CD1c-positive myeloid dendritic cell (primary cell): ENCODE measurements at regions not wholly inside any gene's neighbourhood (a gene's known extent, or its start where the extent isn't known, plus 50 kb on each side); places are given as distances from the start of the nearest gene placed in this dataset.
A peak's percentile ranks its signal among the peaks of the same experiment; 100 is the strongest.
"Not testable (repeated sequence)": the region's sequence is repeated elsewhere in the genome, so short reads cannot be mapped to it uniquely, and the experiment has no call there.

Experiments
- DNase-seq: peaks from one replicate; pipeline ENCODE4 v3.0.0-alpha.2; 2016; ENCODE audit errors: extremely low spot score

DNA sequence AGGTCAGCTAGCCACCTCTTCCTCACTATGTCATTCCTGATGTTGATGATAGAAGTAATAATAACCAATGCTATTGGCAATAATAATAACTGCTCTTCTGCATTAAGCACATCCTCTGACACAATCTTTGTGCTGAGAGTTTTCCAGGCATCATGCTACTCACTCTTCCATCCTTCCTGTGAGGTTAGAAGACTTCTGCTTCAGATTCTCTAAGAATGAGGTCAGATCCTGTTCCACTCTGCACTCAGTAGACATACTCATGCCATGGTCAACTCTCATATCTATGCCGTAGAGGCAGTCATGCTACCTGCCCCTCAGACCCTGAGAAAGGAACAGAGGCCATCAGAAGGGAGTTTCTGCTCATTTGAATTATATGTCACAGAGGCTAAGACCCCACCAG is 98.1 kb upstream of the TOP1 start:
- DNase-seq, result no peak

DNA sequence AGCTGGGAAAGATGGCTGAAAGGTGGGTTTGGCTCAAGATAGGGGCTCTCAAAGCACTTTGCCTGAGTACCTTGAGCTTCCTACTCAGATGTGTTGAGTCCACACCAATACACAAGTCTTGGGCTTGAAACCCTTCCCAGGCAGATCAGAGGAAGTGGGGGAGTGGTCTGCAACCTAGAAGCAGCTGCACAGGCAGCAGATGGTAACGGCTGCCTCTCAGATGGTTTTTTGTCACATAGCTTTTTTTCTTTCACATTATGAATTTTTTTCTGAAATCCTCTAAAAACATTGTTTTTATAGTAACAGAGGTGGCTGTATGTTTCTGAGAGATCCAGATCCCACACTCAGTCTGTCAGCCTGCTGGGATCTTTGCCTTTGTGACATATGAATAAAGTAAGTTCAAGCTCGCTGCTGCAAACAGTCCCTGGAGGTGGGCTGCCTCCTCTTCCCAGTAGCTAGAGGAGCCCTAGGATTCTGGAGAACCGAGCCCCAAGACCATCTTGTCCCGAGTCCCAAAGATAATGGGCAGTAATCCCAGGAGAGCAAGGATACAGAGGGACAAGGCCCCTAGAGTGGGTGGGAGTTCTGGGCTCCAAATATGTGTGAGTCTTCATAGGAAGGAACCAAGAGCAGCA is 97.1 kb upstream of the TOP1 start:
- no peak for DNase-seq

DNA sequence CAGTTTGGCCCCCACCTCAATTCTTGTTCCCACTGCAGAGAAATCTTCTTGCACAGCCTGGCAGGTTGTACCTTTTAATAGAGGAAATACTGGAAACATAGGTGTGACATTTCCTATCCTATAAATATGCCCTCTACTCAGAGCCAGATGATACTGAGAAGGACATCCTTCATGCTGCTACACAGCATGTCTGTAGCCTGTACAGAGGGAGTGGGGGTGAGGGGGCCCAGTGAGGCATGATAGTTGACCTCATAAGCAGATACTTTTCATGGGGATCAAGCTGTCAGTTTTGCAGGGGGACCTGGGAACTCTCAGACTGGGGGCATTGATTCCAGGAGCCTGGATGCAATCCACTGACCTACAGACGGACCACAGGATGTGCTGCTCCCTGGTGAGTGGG is 96.2 kb upstream of the TOP1 start:
- DNase-seq, result no peak

DNA sequence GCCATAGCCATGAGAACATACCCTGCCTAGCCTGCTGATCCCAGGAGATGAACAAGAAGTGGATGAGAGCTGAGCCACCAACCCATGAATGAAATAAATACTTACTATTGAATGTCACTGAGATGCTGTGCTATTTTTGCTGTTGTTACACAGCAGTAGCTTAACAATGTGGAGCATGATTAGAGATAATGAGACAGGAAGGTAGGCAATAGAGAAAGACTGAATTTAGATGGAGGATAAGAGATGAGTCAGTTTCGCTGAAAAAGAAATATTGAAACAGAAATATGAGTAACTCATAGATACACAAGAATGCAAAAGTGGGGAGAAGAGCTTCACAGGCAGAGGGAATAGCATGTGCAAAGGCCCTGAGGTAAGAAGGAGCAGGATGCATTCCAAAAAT is 94.9 kb upstream of the TOP1 start:
- no peak for DNase-seq

DNA sequence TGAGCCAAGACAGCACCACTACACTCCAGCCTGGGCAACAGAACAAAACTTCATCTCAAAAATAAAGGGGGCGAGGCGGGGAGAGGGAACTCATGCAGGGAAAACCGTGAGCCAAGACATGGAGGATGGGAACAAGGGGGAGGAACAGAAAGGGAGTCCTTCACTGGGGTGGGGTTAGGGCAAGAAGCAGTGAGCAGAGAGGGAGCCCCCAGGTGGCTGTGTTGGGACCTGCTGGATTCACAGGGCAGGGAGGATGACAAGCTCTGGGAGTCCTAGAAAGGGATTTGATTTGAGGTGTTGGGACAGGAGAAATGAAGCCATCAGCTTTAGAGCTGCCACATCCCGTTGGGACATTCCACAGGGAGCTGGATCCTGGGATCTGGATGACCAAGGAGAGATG is 90.6 kb upstream of the TOP1 start:
- no peak for DNase-seq

DNA sequence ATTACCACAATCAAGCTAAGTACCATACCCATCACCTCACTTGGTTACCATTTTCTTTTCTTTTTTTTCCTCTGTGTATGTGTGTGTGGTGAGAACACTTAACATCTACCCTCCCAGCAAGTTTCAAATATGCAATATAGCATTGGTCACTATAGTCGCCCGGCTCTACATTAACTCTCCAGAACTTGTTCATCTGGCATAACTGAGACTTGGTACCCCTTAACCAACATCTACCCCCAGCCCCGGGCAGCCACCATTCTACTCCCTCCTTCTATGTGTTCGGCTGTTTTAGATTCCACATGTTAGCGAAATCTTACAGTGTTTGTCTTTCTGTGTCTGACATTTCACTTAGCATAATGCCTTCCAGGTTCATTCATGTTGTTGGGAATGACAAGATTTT is 89.0 kb upstream of the TOP1 start:
- DNase-seq, result no peak

DNA sequence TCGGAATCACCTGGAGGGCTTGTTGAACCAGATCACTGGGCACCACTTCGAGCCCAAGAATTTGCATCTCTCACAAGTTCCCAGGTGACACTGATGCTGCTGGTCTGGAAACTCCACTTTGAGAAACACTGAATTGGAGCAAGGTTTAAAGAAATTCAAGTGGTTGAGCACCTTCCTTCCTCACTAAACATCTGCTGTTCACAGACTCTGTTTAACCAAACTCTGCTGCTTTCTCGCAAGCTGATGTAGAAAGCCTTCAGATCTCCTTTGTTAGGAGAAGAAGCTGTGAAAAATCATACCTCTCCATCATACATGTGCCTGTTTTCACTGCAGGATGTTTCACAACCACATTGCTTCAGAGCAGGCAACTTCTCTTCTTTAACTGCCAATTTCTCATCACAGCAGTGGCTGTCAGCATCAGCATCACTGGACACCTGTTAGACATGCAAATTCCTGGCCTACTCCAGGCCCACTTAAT is 87.5 kb upstream of the TOP1 start:
- DNase-seq, result no peak

DNA sequence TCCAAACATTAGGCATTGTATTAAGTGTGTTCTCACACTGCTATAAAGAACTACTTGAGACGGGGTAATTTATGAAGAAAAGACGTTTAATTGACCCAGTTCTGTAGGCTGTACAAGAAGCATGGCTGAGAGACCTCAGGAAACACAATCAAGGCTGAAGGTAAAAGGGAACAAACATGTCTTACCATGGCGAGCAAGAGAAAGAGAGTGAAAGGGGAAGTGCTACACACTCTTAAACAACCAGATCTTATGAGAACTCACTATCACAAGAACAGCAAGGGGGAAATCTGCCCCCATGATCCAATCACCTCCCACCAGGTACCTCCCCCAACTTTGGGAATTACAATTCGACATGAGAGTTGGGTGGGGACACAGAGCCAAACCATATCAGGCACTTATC is 86.6 kb upstream of the TOP1 start:
- peak; percentile 26 for DNase-seq

DNA sequence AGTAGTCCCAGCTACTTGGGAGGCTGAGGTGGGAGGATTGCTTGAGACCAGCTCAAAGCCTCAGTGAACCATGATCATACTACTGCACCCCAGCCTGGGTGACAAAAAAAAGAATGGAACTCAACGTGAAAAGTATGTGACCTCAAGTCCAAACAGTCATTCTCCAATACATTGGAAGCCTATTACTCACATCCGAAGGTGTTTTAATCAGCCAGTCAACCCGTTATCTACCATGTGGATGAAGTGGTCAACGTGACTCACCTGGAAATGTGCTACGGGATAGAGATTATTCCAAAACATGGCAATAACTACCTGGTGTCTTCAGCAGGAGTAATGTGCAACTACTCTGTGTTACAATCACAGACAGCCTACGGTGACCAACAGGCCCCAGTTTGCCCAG is 85.8 kb upstream of the TOP1 start:
- no peak for DNase-seq

DNA sequence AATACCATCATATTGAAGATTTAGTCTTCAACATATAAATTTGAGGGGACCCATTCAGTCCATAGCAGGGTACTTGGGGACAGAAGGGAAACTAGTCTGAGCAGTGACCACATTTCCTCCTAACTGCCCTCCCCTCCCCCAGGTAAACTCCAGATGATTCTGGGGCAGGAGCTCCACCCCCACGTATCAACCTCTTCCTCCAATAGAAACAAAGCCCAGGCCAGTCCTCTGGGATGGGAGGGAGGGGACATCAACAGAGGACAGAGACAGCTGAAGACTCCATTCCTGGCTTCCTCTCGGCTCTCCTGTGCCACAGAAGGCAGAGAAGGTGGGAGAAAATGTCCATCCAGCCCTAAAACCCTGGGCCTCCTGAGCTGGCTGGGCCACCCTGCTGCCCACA is 85.0 kb upstream of the TOP1 start:
- DNase-seq, result no peak

DNA sequence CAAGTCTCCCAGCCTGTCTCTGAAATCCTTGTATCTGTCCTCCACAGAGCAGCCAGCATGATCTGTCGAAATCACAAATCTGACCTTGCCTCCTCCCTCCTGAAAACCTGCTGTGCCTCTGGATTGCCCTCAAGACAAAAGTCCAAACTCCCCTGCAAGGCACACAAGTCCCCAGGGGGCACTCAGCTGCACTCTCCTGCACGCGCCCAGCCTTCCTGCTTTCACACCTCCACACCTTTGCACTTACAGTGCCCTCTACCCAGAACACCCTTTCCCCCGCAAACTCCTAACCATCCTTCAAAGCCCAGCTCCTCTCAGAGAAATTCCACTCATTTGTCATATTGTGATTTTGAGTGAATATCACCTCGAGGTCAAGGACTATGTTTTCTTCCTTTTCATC is 83.4 kb upstream of the TOP1 start:
- DNase-seq, result no peak

DNA sequence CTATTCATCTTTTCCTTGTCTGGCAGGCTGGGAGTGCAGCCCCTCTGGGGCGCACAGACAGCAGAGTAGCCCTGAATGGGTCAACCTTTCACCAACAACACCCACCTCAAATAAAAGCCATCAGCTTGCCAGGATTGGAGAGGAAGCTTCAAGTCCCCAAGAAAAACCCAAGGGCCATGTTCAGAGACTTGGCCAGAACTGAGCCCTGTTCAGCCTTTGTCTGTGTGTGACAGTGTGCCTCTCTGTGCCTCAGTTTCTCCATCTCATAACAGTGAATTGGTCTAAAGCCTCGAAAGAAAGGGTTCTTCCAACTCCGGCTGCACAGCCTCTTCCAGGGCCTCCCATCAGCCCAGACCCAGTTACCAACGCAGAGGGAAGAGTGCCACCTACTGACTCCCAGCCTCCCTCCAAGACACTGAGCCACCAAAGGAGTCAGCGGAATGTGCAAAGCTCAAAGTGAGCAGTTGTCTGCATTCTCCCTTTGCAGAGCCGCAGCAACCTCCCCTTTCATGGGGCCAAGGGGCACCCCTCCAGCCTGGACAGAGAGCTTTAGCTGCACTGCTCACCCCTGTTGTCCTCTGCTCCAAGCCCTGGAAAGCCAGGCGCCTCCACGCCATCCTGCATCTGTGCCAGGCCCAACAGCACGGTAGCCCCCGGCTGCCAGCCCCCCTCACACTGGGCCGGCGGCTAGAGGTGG is 82.7 kb upstream of the TOP1 start:
- DNase-seq, result peak; percentile 44

DNA sequence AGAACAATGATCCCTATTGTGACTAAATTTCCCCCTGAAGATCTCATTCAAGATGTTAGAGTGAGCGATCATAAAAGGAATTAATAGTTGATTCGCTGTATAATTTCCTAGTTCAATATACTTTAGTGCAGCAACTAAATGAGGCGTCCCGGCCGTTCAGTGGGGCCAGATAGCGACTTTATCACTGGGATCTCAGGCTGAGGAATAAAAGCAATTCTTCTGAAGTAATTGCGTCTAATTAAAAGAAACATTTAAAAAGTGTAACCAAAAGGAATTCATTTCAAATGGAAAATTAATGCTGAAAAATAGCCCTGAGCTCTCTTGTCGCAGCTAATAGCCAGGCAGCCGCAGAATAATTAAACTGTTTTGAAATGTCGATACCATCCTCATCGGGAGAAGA is 82.2 kb upstream of the TOP1 start:
- no peak for DNase-seq

DNA sequence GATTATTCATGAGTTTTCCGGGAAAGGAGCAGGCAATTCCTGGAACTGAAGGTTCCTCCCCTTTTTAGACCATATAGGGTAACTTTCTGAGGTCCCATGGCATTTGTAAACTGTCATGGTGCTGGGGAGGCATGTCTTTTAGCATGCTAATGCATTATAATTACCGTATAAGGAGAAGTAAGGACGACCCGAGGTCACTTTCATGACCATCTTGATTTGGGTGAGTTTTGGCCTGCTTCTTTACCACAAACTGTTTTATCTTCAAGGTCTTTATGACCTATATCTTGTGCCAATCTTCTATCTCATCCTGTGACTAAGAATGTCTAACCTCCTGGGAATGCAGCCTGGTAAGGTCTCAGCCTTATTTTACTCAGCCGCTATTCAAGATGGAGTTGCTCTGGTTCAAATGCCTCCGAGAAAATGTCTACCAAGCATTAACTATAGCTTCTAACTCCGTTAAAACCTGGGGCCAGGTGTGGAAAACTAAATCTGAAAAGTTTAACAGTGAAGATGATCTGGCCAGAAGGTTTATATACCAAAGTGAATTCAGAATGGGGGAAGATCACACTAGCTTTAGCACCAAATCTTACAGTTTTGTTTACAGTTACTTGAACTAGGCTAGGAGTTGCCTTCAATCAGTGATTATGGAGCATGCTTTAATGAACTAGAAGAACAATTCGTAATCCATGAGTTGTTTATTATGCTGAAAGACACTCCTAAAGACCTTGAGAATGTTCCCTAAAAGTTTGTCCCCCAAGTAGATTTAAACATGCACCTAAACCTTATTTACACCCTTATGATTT is 80.0 kb upstream of the TOP1 start:
- DNase-seq, result no peak

DNA sequence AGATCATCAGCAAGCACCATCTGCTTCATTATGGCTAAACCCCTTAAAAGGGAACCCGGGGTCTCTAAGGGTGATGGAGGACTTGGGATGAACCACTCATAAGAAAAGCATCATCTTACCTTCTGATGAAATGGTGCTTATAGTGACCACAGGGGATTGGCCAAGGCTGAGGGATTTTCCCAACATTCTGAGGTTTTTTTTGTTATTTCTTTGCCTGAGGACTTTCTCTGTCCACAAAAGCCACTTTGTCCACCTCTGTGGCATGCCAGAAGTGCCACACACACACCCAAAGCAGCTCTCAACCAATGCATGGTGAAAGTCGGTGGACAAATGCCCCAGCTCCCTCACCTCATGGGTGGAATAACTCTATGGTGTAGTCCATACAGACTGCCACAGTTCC is 79.3 kb upstream of the TOP1 start:
- no peak for DNase-seq

DNA sequence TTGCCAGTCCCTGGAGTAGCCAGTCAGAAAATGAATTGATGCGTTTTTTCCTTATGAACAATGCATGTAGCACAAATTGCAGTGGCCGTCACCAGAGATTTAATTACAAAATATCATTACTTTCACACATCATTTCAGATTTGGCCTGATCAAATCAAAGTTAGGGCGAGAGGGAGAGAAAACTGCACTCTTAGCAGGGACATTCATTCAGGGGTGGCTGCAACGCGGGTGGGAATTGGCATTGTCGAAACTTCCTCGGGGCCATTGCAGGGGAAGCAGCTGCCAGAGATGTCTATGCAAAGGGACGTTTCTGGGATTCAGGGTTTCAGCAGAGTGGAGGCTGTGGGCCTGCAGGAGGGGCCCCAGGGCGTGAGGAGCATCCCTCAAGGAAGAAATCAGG is 76.5 kb upstream of the TOP1 start:
- DNase-seq, result no peak

DNA sequence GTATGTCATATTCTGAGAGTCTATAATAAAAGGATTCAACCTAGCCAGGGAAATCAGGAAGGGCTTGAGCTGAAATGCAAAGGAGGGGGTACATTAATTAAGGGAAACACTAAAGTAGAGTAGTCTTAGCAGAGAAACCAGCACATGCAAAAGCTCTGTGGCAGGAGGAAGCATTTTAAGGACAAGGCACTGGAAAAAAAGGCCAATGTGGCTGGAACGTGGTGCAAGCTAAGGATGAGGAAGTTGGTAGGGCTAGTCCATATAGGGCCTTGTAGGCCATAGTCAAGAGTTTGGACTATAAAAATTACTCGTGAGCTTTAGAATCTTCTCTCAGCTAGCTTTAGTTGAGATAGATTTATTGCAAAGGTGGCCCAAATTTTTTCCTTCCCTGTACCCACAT is 75.2 kb upstream of the TOP1 start:
- peak; percentile 8 for DNase-seq

DNA sequence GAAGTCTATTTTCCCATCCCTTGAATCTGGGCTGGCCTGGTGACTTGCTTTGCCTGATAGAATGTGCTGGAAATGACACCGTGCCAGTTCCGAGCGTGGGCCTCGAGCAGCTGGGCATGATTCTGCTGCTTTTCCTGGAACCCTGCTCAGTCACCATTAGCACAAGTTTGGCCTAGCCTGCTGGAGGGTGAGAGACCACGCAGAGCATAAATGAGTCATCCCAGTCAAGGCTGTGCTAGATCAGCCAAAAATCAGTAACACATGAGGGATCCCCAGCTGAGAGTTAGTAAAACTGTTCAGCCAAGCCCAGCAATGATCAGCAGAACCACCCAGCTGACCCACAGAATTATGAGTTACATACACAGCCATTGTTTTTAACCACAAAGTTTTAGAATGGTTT is 74.8 kb upstream of the TOP1 start:
- no peak for DNase-seq

DNA sequence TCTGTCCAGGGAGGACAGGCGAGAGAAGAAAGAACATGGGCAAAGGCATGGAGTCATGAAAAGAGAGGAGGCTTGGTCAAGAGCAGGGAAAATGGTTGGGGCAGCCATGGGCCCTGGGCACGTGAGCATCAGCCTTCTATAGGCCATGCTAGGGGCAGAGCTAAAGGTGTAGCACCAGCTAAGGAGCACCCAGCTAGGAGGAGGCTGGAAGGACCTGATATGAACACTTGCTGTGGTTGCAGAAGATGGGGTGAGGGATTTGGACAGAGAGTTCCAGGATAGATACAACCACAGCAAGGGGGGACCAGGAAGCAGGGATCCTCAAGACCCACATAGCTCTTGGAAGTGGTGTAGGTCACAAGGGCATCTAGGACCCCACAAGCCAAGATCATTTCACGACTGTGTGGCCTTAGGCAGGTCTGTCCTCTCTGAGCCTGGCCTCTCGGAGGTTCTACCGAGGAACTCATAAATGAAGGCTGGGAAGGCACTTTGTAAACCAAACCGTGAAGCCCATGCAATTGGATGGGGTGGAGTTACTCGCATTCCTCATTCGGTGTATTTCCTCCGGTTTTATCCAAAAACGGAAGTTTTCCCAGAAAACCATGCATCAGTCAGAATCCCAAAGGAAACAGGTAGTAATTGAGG is 74.0 kb upstream of the TOP1 start:
- no peak for DNase-seq

DNA sequence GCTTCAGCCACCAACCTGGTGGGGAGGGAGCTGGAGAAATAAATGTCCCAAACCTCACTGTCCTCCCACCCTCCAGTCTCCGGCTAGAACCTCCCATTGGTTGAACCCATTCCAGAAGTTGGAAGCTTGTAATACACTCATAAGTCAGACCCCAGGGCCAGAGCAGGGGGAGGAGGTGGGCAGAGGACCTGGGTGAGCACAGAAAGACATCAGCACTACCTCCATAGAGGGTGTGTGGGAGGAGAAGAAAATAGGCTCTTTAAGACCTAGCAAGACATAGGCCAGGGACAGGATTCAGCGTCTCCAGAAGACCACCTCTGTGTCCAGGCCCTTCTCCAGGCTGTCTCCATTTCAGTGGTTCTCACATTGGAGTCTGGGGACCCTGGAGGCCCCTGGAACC is 73.3 kb upstream of the TOP1 start:
- no peak for DNase-seq

DNA sequence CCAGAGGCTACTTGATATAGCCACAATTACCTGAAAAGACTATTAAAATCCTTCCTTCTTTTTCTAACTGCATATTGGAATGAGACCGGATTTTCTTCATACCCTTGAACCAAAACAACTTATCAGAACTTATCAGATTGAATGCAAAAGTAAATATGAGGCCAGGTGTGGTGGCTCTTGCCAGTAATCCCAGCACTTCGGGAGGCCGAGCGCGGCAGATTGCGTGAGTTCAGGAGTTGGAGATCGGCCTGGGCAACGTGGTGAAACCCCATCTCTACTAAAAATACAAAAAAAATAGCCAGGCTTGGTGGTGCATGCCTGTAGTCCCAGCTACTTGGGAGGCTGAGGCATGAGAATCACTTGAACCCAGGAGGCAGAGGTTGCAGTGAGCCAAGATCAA is 72.8 kb upstream of the TOP1 start:
- not testable (repeated sequence) for DNase-seq

DNA sequence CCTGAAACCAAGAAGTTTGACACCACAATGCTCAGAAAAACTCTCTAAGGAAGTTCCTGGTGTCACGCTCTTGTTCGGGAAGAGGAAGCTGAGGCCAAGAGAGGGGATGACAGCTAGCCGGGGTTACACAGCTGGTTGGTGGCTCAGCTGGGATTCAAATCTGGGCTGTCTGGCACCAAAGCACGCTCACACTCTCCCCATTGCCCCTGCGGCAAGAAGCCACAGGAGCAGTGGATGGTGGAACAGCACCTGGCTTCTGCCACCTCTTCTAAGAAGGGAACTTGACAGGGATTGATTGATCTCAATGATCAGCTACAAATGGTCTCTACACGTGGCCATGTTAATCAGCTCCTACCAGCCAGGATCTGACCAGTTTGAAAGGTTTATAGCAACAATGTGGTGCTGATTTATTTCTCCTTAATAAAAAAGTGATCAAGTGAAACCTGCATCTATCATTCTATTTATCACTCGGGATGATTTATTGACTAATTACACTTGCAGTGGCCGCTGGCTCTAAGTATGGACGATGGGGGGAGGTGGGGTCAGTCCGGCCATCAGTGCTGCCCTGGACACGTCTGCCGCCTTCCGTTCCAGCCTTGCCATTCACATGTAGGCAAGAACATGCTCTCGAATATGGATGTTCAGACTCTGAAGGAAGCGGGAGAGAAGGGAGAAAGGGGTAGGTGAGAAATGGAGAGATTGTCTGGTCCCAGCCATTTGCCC is 71.9 kb upstream of the TOP1 start:
- DNase-seq, result peak; percentile 69
